H1 (cell line): ENCODE measurements at regions not wholly inside any gene's neighbourhood (a gene's known extent, or its start where the extent isn't known, plus 50 kb on each side); places are given as distances from the start of the nearest gene placed in this dataset.

Source experiments
- CTCF ChIA-PET: fragments of 300-600 bp; sonication (Branson Sonifier 250); formaldehyde crosslinking; loops from one replicate; lab custom pipeline; 2021; ENCODE audit not compliant: partially characterized antibody; lab: Charles Lee
- POLR2A ChIA-PET: fragments of 300-600 bp; sonication (Branson Sonifier 250); formaldehyde crosslinking; loops from one replicate; lab custom pipeline; 2021; ENCODE audit warnings: inconsistent platforms; ENCODE audit not compliant: partially characterized antibody; lab: Charles Lee
- DNase-seq, 2 experiments: peaks; one replicate each; pipeline versions ENCODE4 v3.0.0 to v3.0.0-alpha.2; 2010 to 2022; ENCODE audit warnings: low spot score in 2 of 2, low read depth in 1 of 2, mixed read lengths in 1 of 2
- FAIRE-seq: peaks from 2 replicates; lab custom pipeline; 2011; peaks lifted over from hg19 to GRCh38; lab: Jason Lieb, UNC
- H2AFZ ChIP-seq: 2 replicates; pipeline ENCODE4 v1.8.1; 2012; ENCODE audit warnings: low read length, inconsistent platforms
- H2AK5ac ChIP-seq: 2 replicates; pipeline ENCODE4 v1.6.1; 2013; ENCODE audit warnings: low read depth, low read length
- H2BK120ac ChIP-seq: replicated peaks from 2 replicates; pipeline ENCODE3; 2013; ENCODE audit warnings: low read depth, low read length, inconsistent platforms
- H2BK12ac ChIP-seq: 2 replicates; pipeline ENCODE4 v1.6.1; 2013; ENCODE audit warnings: low read depth, low read length
- H2BK15ac ChIP-seq: 2 replicates; pipeline ENCODE4 v1.6.1; 2013; ENCODE audit warnings: low read length
- H2BK20ac ChIP-seq: 2 replicates; pipeline ENCODE4 v1.6.1; 2013; ENCODE audit warnings: low read length
- H2BK5ac ChIP-seq: 2 replicates; pipeline ENCODE4 v1.6.1; 2013; ENCODE audit warnings: low read depth, low read length
- H3K14ac ChIP-seq: 2 replicates; pipeline ENCODE4 v1.6.1; 2013; ENCODE audit warnings: inconsistent platforms; ENCODE audit not compliant: insufficient read length
- H3K18ac ChIP-seq: 2 replicates; pipeline ENCODE4 v1.6.1; 2013; ENCODE audit warnings: low read length; ENCODE audit errors: extremely low read depth
- H3K23ac ChIP-seq: 2 replicates; pipeline ENCODE4 v1.6.1; 2013; ENCODE audit warnings: inconsistent platforms; ENCODE audit not compliant: insufficient read length
- H3K23me2 ChIP-seq: 2 replicates; pipeline ENCODE4 v1.6.1; 2013; ENCODE audit warnings: low read depth, low read length
- H3K27ac ChIP-seq: 2 replicates; pipeline ENCODE4 v1.6.1; 2011; ENCODE audit warnings: low read depth, low read length, inconsistent platforms
- H3K27me3 ChIP-seq, 4 experiments: replicated peaks in 1 of 4; 1 replicate in 1 of 4; 2 replicates in 3 of 4; pipeline versions ENCODE4 v1.6.1 to v1.8.1; 2011 to 2013; ENCODE audit warnings: low read length in 3 of 4, mild to moderate bottlenecking in 3 of 4, inconsistent platforms in 2 of 4, mixed read lengths in 2 of 4, moderate library complexity in 1 of 4; ENCODE audit not compliant: control insufficient read depth in 3 of 4, insufficient read depth in 3 of 4; ENCODE audit errors: extremely low read depth in 1 of 4
- H3K36me3 ChIP-seq, 4 experiments: 2 replicates each; pipeline versions ENCODE4 v1.6.1 to v1.8.1; 2011 to 2013; ENCODE audit warnings: mild to moderate bottlenecking in 4 of 4, low read length in 3 of 4, moderate library complexity in 2 of 4, control low read depth in 1 of 4, inconsistent platforms in 1 of 4; ENCODE audit not compliant: insufficient read depth in 4 of 4, control insufficient read depth in 2 of 4
- H3K4ac ChIP-seq: replicated peaks from 2 replicates; pipeline ENCODE3; 2013; ENCODE audit warnings: low read length, low read depth, mixed read lengths, inconsistent platforms; ENCODE audit not compliant: insufficient read length
- H3K4me1 ChIP-seq, 4 experiments: replicated peaks in 1 of 4; 1 replicate in 1 of 4; 2 replicates in 3 of 4; pipeline versions ENCODE4 v1.6.1 to v1.8.1; 2011 to 2013; ENCODE audit warnings: low read length in 3 of 4, inconsistent platforms in 2 of 4, mixed read lengths in 1 of 4; ENCODE audit not compliant: insufficient read depth in 4 of 4, control insufficient read depth in 3 of 4
- H3K4me2 ChIP-seq, 2 experiments: 2 replicates each; pipeline versions ENCODE4 v1.6.1 to v1.8.1; 2011 to 2013; ENCODE audit warnings: low read depth in 2 of 2, low read length in 2 of 2, control low read depth in 1 of 2, inconsistent platforms in 1 of 2, mild to moderate bottlenecking in 1 of 2; ENCODE audit not compliant: insufficient read depth in 1 of 2
- H3K4me3 ChIP-seq, 4 experiments: fragments of 200-600, 300-600 bp in 1 of 4; sonication (generic), shearing (Covaris generic), sonication (Bioruptor Twin) in 1 of 4; 2 replicates each; pipeline versions ENCODE4 v1.5.1 to v1.8.1; 2011 to 2016; ENCODE audit warnings: low read length in 4 of 4, low read depth in 3 of 4, control low read depth in 2 of 4, inconsistent platforms in 2 of 4, mild to moderate bottlenecking in 2 of 4, mixed read lengths in 1 of 4, moderate library complexity in 1 of 4; ENCODE audit not compliant: insufficient read depth in 2 of 4; ENCODE audit errors: extremely low read depth in 1 of 4
- H3K56ac ChIP-seq: replicated peaks from 2 replicates; pipeline ENCODE3; 2013; ENCODE audit warnings: low read depth, mild to moderate bottlenecking, mixed read lengths, low read length, inconsistent platforms; ENCODE audit not compliant: insufficient read length
- H3K79me1 ChIP-seq: 2 replicates; pipeline ENCODE4 v1.6.1; 2013; ENCODE audit warnings: low read depth, low read length, control low read depth
- H3K79me2 ChIP-seq, 2 experiments: 2 replicates each; pipeline versions ENCODE4 v1.6.1 to v1.8.1; 2012 to 2013; ENCODE audit warnings: low read length in 2 of 2, mild to moderate bottlenecking in 2 of 2, inconsistent platforms in 1 of 2; ENCODE audit not compliant: insufficient read depth in 2 of 2, control insufficient read depth in 1 of 2
- H3K9ac ChIP-seq, 4 experiments: replicated peaks in 1 of 4; 1 replicate in 1 of 4; 2 replicates in 3 of 4; pipeline versions ENCODE4 v1.6.1 to v1.8.1; 2011 to 2013; ENCODE audit warnings: low read depth in 3 of 4, low read length in 3 of 4, control low read depth in 2 of 4, mild to moderate bottlenecking in 2 of 4, moderate library complexity in 2 of 4, inconsistent platforms in 1 of 4; ENCODE audit errors: extremely low read depth in 1 of 4
- H3K9me3 ChIP-seq, 2 experiments: 2 replicates each; pipeline versions ENCODE4 v1.6.1 to v1.8.1; 2012 to 2013; ENCODE audit warnings: mild to moderate bottlenecking in 2 of 2, moderate library complexity in 2 of 2, control low read depth in 1 of 2, inconsistent platforms in 1 of 2, low read depth in 1 of 2, low read length in 1 of 2, mixed read lengths in 1 of 2; ENCODE audit not compliant: insufficient read depth in 2 of 2
- H4K20me1 ChIP-seq, 2 experiments: replicated peaks in 1 of 2; 2 replicates each; pipeline versions ENCODE3 to v1.8.1; 2011 to 2013; ENCODE audit warnings: inconsistent platforms in 2 of 2, low read length in 2 of 2, mild to moderate bottlenecking in 1 of 2; ENCODE audit not compliant: insufficient read depth in 2 of 2, control insufficient read depth in 1 of 2
- H4K5ac ChIP-seq: 2 replicates; pipeline ENCODE4 v1.6.1; 2013; ENCODE audit warnings: low read length, low read depth, mixed read lengths, inconsistent platforms; ENCODE audit not compliant: insufficient read length
- H4K8ac ChIP-seq: 2 replicates; pipeline ENCODE4 v1.8.0; 2013; ENCODE audit warnings: mild to moderate bottlenecking, moderate library complexity, low read length, inconsistent platforms; ENCODE audit not compliant: insufficient read depth; ENCODE audit errors: extremely low read depth
- H4K91ac ChIP-seq: replicated peaks from 2 replicates; pipeline ENCODE3; 2013; ENCODE audit warnings: low read length, mixed read lengths, inconsistent platforms; ENCODE audit not compliant: insufficient read length
- EGR1 ChIP-seq: IDR thresholded peaks from 2 replicates; pipeline ENCODE4 v1.6.1; 2011; ENCODE audit warnings: low read depth, low read length, borderline replicate concordance
- HDAC6 ChIP-seq: IDR thresholded peaks from one replicate; pipeline ENCODE4 v1.7.1; 2012; ENCODE audit warnings: low read depth, mild to moderate bottlenecking, inconsistent platforms, low read length, moderate library complexity
- PHF8 ChIP-seq: fragments of 200-600 bp; sonication (generic); conservative IDR thresholded peaks from 2 replicates; pipeline ENCODE4 v1.7.1; 2012; ENCODE audit warnings: low read depth, mild to moderate bottlenecking, inconsistent platforms, low read length, moderate library complexity
- RNF2 ChIP-seq: fragments of 200-900, 300-1000 bp; sonication (generic); IDR thresholded peaks from 2 replicates; pipeline ENCODE4 v1.7.1; 2016; ENCODE audit warnings: borderline replicate concordance, low read depth, mild to moderate bottlenecking, antibody characterized with exemption, low read length; ENCODE audit not compliant: poor library complexity, severe bottlenecking; ENCODE audit errors: missing control alignments
- TAF1 ChIP-seq: IDR thresholded peaks from 2 replicates; pipeline ENCODE4 v1.6.1; 2011; ENCODE audit warnings: mild to moderate bottlenecking, low read depth, low read length
- TEAD4 ChIP-seq: IDR thresholded peaks from 2 replicates; pipeline ENCODE4 v1.6.1; 2012; ENCODE audit warnings: low read depth, low read length, inconsistent platforms, mixed read lengths
- WGBS, 2 experiments: shearing (Covaris generic) in 1 of 2; methylation state at CpG; one replicate each; pipeline versions ENCODE4 v1.1.6 to v1.1.7; 2013 to 2015; ENCODE audit warnings: low lambda C conversion rate in 2 of 2, mixed read lengths in 2 of 2, inconsistent platforms in 1 of 2, low coverage in 1 of 2, missing lambda C conversion rate in 1 of 2; ENCODE audit not compliant: insufficient replicate concordance in 2 of 2, insufficient coverage in 1 of 2, insufficient read length in 1 of 2; ENCODE audit errors: extremely low coverage in 1 of 2, missing lambda C conversion rate in 1 of 2; 5-methylcytosine and 5-hydroxymethylcytosine counted together
- TF ChIP-seq, protein P1 (sequence below): IDR thresholded peaks from 2 replicates; pipeline ENCODE4 v1.6.1; 2012; ENCODE audit warnings: inconsistent platforms
- TF ChIP-seq, protein P2 (sequence below): IDR thresholded peaks from 2 replicates; pipeline ENCODE4 v1.6.1; 2011; ENCODE audit warnings: low read length, improper control_type of control experiment
- TF ChIP-seq, protein P3 (sequence below): IDR thresholded peaks from 2 replicates; pipeline ENCODE4 v1.6.1; 2011; ENCODE audit warnings: low read depth, mild to moderate bottlenecking, low read length; ENCODE audit not compliant: insufficient read depth

DNA sequence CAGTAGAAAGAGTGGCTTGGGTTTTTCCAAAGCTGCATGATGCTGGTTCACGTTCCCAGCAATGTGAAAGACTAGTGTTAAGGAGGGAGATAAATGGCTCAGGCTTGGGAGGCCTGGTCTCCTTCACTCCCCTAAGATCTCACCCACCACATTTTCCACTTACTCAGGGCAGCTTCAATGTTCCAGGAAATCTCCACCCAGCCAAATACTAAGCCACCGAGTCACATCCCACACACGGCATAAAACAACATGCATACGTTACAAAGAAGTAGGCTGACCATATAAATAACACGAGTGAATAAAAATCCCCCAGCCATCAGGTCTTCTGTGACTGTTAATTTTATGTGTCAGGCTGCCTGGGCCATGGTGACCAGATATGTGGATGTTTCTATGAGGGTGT lies 303.5 kb downstream of the SFMBT2 start:
- Histone ChIP-seq H2BK5ac (no peak overlapping the region), H3K4me3 (no peak overlapping the region), H2AK5ac (no peak overlapping the region), H2BK15ac (no peak overlapping the region), H3K4ac (no peak overlapping the region), H2BK120ac (no peak overlapping the region), H2BK20ac (no peak overlapping the region), H3K23me2 (no peaks in the 10 kb centered on the region), H3K27ac (no peak overlapping the region), H3K79me2 (no peaks in the 10 kb centered on the region), H3K23ac (no peak overlapping the region), H2BK12ac (no peak overlapping the region), H3K56ac (no peak overlapping the region), H3K4me1 (no peaks in the 10 kb centered on the region), H4K5ac (no peak overlapping the region), H3K4me2 (no peak overlapping the region), H4K8ac (no peak overlapping the region), H3K36me3 (no peaks in the 10 kb centered on the region), H3K9ac (no peak overlapping the region), H3K14ac (no peak overlapping the region), H4K20me1 (no peaks in the 10 kb centered on the region), H3K27me3 (no peaks in the 10 kb centered on the region), H3K9me3 (no peaks in the 10 kb centered on the region; a peak in 1 of 4 replicates), H3K79me1 (no peaks in the 10 kb centered on the region), H2AFZ (no peak overlapping the region), H4K91ac (no peak overlapping the region), H3K18ac (no peak overlapping the region)
- WGBS, 2 experiments: 91% methylated on average over 5 of the region's 5 CpGs; no CpG with 5 or more reads in 1 of the 2 experiments
- ChIA-PET CTCF (interaction anchor here (0.5 to 1.9 kb wide), 2 partner anchors 14 to 157 kb away, joined by 3 to 6 read pairs; no protein-coding TSS in a partner anchor), POLR2A (no interaction called here)
- DNase-seq (no peak), FAIRE-seq (no peak)
- TF ChIP-seq PHF8: no peak
- TF ChIP-seq EGR1: no peak
- no peak for TF ChIP-seq RNF2
- TF ChIP-seq, protein P1, sequence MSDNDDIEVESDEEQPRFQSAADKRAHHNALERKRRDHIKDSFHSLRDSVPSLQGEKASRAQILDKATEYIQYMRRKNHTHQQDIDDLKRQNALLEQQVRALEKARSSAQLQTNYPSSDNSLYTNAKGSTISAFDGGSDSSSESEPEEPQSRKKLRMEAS: no peak
- TF ChIP-seq, protein P2, sequence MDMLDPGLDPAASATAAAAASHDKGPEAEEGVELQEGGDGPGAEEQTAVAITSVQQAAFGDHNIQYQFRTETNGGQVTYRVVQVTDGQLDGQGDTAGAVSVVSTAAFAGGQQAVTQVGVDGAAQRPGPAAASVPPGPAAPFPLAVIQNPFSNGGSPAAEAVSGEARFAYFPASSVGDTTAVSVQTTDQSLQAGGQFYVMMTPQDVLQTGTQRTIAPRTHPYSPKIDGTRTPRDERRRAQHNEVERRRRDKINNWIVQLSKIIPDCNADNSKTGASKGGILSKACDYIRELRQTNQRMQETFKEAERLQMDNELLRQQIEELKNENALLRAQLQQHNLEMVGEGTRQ: no peak
- TF ChIP-seq, protein P3, sequence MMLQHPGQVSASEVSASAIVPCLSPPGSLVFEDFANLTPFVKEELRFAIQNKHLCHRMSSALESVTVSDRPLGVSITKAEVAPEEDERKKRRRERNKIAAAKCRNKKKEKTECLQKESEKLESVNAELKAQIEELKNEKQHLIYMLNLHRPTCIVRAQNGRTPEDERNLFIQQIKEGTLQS: no peak
- TF ChIP-seq TAF1: no peak
- no peak for TF ChIP-seq HDAC6
- no peak for TF ChIP-seq TEAD4
